Ascending aorta (tissue), 2 donors: ENCODE measurements at regions not wholly inside any gene's neighbourhood (a gene's known extent, or its start where the extent isn't known, plus 50 kb on each side); places are given as distances from the start of the nearest gene placed in this dataset.

ENCODE experiments used
- DNase-seq, 2 donors: peaks; one replicate each; pipeline ENCODE4 v3.0.0-alpha.2; 2019; ENCODE audit warnings: low spot score in 2 of 2
- H3K27ac ChIP-seq, 2 donors: fragments of 200-600 bp; sonication (generic); one replicate each; pipeline ENCODE4 v1.5.1; 2016 to 2017; ENCODE audit warnings: mild to moderate bottlenecking in 1 of 2
- H3K27me3 ChIP-seq: fragments of 200-600 bp; sonication (generic); one replicate; pipeline ENCODE4 v1.5.1; 2017
- H3K36me3 ChIP-seq, 2 donors: fragments of 200-600 bp; sonication (generic); one replicate each; pipeline ENCODE4 v1.5.1; 2016
- H3K4me1 ChIP-seq, 2 donors: fragments of 200-600 bp; sonication (generic); one replicate each; pipeline ENCODE4 v1.5.1; 2016 to 2017; ENCODE audit warnings: mild to moderate bottlenecking in 1 of 2
- H3K4me3 ChIP-seq, 2 donors: fragments of 200-600 bp; sonication (generic); one replicate each; pipeline ENCODE4 v1.5.1; 2016 to 2017; ENCODE audit warnings: mild to moderate bottlenecking in 1 of 2
- H3K9me3 ChIP-seq, 2 donors: fragments of 200-600 bp; sonication (generic); one replicate each; pipeline ENCODE4 v1.5.1; 2016
- intact Hi-C: fragments of 100-400 bp; cut with DNase I; formaldehyde crosslinking; loops from one replicate; pipeline ENCODE4 v1.15.1; 2023
- TF ChIP-seq, protein P1 (sequence below), 3 experiments: fragments of 200-600 bp in 2 of 3; fragments of 450-650 bp in 1 of 3; sonication (generic) in 2 of 3; IDR thresholded peaks; one replicate each; pipeline ENCODE4 v1.5.1; 2016 to 2019; ENCODE audit warnings: antibody characterized with exemption in 3 of 3, mild to moderate bottlenecking in 1 of 3, moderate library complexity in 1 of 3

DNA sequence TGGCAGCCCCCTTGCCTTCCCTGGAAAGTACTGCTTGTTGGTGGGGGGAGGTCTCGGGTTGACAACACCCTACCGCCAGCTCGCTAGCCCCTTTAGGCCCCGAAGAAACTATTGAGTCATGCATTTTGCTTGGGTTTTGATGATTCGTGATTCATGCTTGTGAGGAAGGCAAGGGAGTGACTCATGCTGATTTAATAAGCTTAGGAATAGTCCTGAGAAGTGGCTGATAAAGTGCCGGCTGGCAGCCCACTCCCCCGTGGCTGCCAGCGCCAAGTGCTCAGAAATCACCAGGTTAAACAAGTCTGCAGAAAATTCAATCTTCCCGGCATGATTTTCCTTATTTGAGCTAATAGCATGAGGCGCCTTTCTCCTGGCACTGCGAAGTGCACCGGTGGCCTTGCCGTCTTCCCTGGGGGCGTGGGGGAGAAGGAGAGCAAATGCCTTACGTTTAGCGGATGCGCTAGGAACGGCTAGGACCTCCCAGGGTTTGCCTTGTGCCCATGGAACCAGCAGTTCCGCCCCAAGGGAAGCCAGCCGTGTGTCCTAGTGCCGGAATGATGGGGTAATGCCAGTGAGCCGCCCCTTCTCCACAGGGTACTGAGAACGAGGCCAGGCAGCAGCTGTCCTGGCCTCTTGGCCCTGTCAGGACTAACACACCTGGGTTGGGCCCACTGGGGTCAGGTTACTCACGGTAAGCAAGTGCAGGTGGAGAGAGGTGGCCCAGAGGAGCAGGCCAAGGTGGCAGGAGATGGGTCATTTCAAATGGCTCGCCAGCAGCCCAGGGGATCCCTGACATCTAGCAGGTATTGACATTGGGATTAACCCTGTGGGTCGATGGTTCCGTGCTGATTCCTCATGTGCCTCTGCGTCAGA, 151.9 kb downstream of the MACROH2A1 start:
- peak in 1 of 2 donors; percentile 75 for DNase-seq
- Histone ChIP-seq H3K27me3 (no peaks in the 10 kb centered on the region), H3K27ac (peak overlapping the region; percentile 80 to 91), H3K36me3 (no peaks in the 10 kb centered on the region), H3K9me3 (no peaks in the 10 kb centered on the region), H3K4me1 (peaks cover 29 to 41% of the 10 kb centered on the region in 2 donors), H3K4me3 (peak overlapping the region in 1 of 2 donors; percentile 26)
- TF ChIP-seq, protein P1, sequence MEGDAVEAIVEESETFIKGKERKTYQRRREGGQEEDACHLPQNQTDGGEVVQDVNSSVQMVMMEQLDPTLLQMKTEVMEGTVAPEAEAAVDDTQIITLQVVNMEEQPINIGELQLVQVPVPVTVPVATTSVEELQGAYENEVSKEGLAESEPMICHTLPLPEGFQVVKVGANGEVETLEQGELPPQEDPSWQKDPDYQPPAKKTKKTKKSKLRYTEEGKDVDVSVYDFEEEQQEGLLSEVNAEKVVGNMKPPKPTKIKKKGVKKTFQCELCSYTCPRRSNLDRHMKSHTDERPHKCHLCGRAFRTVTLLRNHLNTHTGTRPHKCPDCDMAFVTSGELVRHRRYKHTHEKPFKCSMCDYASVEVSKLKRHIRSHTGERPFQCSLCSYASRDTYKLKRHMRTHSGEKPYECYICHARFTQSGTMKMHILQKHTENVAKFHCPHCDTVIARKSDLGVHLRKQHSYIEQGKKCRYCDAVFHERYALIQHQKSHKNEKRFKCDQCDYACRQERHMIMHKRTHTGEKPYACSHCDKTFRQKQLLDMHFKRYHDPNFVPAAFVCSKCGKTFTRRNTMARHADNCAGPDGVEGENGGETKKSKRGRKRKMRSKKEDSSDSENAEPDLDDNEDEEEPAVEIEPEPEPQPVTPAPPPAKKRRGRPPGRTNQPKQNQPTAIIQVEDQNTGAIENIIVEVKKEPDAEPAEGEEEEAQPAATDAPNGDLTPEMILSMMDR (IDR thresholded peaks at IDR 0.05): no peak
- intact Hi-C loops: loop anchor here (1.0 to 10.0 kb wide), 3 partner anchors 22 to 248 kb away; no protein-coding TSS in a partner anchor

DNA sequence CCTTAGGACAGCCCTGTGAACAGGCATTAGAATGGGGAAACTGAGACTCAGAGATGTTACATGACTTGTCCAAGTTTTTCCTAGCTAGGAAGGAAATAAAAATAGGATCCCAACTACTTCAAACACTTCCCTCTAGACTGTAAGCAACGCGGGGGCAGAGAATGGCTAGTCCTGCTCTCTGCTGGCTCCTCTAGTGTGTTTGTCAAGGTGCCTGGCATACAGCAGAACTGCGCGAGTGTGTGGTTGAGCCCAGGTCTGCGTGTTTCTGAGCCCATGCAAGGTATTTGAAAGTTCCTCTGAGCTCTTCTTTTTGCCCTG, 152.5 kb downstream of the MACROH2A1 start:
- no peaks in the 10 kb centered on the region for H3K27me3 ChIP-seq
- intact Hi-C loops: loop anchor here (2.0 to 10.0 kb wide), 2 partner anchors 22 to 248 kb away; no protein-coding TSS in a partner anchor
- H3K4me3 ChIP-seq: no peak overlapping the region
- H3K27ac ChIP-seq: peak overlapping the region; percentile 80 to 91
- TF ChIP-seq, protein P1 (IDR thresholded peaks at IDR 0.05): no peak
- H3K36me3 ChIP-seq: no peaks in the 10 kb centered on the region
- no peak for DNase-seq
- peaks cover 35 to 45% of the 10 kb centered on the region in 2 donors for H3K4me1 ChIP-seq
- no peaks in the 10 kb centered on the region for H3K9me3 ChIP-seq

DNA sequence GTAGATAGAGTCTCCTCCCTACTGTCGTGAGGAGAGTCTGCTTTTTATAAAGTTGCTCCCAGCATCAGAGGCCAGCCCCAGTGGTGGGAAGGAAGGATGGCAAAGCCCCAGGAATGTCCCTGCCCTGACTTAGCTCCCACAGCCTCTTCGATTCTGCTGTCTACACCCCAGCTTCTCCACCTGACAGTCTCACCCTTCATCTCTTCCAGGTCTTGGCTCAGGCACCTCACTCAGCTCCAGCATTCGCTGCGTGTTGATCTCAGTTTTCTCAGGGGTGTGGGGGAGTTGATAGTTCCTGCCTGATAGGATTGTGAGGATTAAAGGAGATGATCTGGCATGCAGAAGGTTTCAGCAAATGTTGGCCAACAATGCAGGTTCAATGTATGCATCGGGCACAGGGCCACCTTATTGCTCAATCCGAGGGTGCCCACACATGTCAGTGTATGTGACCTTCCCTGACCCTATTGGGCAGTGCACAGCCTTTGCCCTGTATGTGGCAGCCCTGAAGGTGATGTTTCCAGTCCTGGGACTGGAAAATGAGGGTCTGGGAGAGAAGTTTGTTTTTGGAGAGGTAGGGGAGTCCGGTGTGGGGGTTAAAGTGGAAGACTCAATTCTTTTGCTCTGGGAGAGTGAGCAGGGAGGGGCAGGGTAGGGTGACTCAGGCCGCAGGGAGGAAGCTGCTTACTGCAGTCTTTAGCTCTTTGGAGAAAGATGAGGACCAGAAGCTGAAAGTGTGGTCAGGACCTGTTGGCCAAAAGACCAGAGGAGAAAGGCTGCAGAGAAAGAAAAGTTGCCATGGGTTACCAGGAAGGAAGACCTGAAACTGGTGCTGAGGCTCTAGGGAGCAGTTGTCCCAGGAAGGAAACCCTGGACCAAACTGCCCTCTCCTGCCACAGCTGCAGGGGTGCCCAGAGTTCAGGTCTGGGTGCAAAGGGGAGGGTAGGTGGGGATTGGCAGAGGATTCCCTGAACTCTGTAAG, 153.2 kb downstream of the MACROH2A1 start:
- peaks cover 42 to 53% of the 10 kb centered on the region in 2 donors for H3K4me1 ChIP-seq
- TF ChIP-seq, protein P1 (IDR thresholded peaks at IDR 0.05): no peak
- no peaks in the 10 kb centered on the region for H3K27me3 ChIP-seq
- no peaks in the 10 kb centered on the region for H3K9me3 ChIP-seq
- intact Hi-C loops: loop anchor here (2.0 to 10.0 kb wide), 2 partner anchors 23 to 249 kb away; no protein-coding TSS in a partner anchor
- no peaks in the 10 kb centered on the region for H3K36me3 ChIP-seq
- H3K27ac ChIP-seq: peak overlapping the region; percentile 80 to 91
- no peak overlapping the region for H3K4me3 ChIP-seq
- DNase-seq: no peak

DNA sequence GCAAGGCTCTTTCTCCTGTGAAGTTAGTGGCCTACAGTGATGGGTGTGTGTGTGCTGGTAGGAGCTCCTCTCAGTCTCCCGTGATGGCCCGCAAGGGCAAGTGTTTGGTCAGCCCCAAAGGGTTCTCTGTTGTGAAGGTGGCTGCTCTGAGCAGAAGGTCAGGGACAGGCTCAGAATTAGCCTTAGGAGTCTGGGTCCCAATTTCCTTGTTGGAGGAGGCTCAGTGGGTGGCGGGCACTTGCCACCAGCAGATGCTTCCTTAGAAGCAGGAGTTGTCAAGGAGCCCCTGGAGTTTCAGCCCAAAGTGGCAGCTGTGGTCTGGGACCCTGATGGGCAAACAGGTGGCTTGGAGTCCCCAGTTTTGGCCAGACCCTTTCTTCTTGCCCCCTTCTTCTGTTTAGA, 154.4 kb downstream of the MACROH2A1 start:
- Histone ChIP-seq H3K27me3 (no peaks in the 10 kb centered on the region), H3K27ac (peak overlapping the region; percentile 80 to 91), H3K4me1 (peaks cover 46 to 65% of the 10 kb centered on the region in 2 donors), H3K9me3 (no peaks in the 10 kb centered on the region), H3K4me3 (no peak overlapping the region), H3K36me3 (no peaks in the 10 kb centered on the region)
- no peak for DNase-seq
- intact Hi-C loops: loop anchor here (10.0 kb wide), 1 partner anchor 250 kb away; no protein-coding TSS in a partner anchor
- TF ChIP-seq, protein P1 (IDR thresholded peaks at IDR 0.05): no peak

DNA sequence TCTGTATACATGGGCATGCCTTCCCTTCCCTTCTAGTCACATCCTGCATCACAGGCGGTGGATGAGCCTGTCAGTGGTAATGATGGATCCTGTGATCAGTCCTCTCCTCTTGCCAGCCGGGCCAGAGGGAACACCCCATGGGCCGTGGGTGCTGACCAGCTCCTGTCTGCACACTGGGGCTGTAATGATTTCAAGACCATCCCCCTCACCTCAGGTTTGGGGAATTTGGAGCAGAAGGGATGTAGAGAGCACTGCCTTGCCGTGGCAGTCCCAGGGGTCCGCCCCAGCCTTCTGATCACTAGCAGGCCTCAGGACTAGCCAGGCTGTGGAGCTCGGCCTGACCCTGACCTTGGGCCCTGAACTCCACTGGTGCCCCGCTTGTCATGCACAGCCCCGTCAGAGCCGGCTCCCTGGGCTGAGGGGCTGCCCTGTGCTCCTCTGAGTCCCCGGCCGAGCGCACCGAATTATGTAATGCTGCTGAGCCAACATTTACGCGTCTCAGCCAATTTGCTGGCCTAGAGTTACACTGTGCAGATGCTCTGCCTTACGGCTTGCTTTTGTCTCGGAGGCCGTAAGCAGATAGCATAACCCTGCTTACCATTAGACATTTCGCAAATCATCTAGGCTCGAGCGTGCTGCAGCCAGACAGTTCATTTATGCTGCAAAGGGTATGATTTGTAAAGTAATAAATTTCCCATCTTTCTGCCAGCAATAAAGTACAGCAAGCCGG, 155.3 kb downstream of the MACROH2A1 start:
- TF ChIP-seq, protein P1 (IDR thresholded peaks at IDR 0.05): no peak
- no peaks in the 10 kb centered on the region for H3K27me3 ChIP-seq
- H3K4me3 ChIP-seq: no peak overlapping the region
- peak in 1 of 2 donors; percentile 67 for DNase-seq
- intact Hi-C loops: loop anchor here (10.0 kb wide), 1 partner anchor 251 kb away; no protein-coding TSS in a partner anchor
- H3K36me3 ChIP-seq: no peaks in the 10 kb centered on the region
- H3K9me3 ChIP-seq: no peaks in the 10 kb centered on the region
- H3K4me1 ChIP-seq: peaks cover 54 to 74% of the 10 kb centered on the region in 2 donors
- H3K27ac ChIP-seq: peak overlapping the region; percentile 80 to 91
